Fibroblast of skin of right quadriceps (primary cell): ENCODE measurements at regions not wholly inside any gene's neighbourhood (a gene's known extent, or its start where the extent isn't known, plus 50 kb on each side); places are given as distances from the start of the nearest gene placed in this dataset.
"Not testable (repeated sequence)": the region's sequence is repeated elsewhere in the genome, so short reads cannot be mapped to it uniquely, and the experiment has no call there.

Experiments
- DNase-seq: peaks from one replicate; pipeline ENCODE4 v3.0.0-alpha.2; 2013

- DNase-seq, result no peak
Measured at GRCh38 chr18:9021458-9021857, 81.0 kb upstream of the NDUFV2 start.

- DNase-seq, result no peak
Measured at GRCh38 chr18:9022397-9023155, 79.9 kb upstream of the NDUFV2 start.

- not testable (repeated sequence) for DNase-seq
Measured at GRCh38 chr18:9024031-9024646, 78.4 kb upstream of the NDUFV2 start.

GRCh38 chr18:9025091-9025838 lies 77.2 kb upstream of the NDUFV2 start:
- DNase-seq, result peak; percentile 73

GRCh38 chr18:9029131-9029530 lies 73.4 kb upstream of the NDUFV2 start:
- peak; percentile 17 for DNase-seq

- DNase-seq, result no peak
Measured at GRCh38 chr18:9032519-9032918, 70.0 kb upstream of the NDUFV2 start.

- DNase-seq, result peak; percentile 42
Measured at GRCh38 chr18:9038277-9038871, 64.1 kb upstream of the NDUFV2 start.

- no peak for DNase-seq
Measured at GRCh38 chr18:9039441-9040071, 62.9 kb upstream of the NDUFV2 start.

GRCh38 chr18:9042766-9043481 lies 59.6 kb upstream of the NDUFV2 start:
- no peak for DNase-seq

GRCh38 chr18:9043581-9043980 lies 58.9 kb upstream of the NDUFV2 start:
- no peak for DNase-seq

GRCh38 chr18:9047715-9048114 lies 54.8 kb upstream of the NDUFV2 start:
- no peak for DNase-seq

- DNase-seq, result no peak
Measured at GRCh38 chr18:9048236-9048635, 54.3 kb upstream of the NDUFV2 start.

- peak; percentile 29 for DNase-seq
Measured at GRCh38 chr18:9048808-9049494, 53.5 kb upstream of the NDUFV2 start.

GRCh38 chr18:9049495-9049809 lies 53.0 kb upstream of the NDUFV2 start:
- no peak for DNase-seq

GRCh38 chr18:9050628-9051284 lies 51.7 kb upstream of the NDUFV2 start:
- not testable (repeated sequence) for DNase-seq
